Gastroesophageal sphincter (tissue), 3 donors: ENCODE measurements at regions not wholly inside any gene's neighbourhood (a gene's known extent, or its start where the extent isn't known, plus 50 kb on each side); places are given as distances from the start of the nearest gene placed in this dataset.

Source experiments
- CTCF ChIP-seq, 4 experiments: fragments of 200-600 bp in 2 of 4; fragments of 450-650 bp in 2 of 4; sonication (generic) in 1 of 4; IDR thresholded peaks; one replicate each; pipeline ENCODE4 v1.5.1; 2017 to 2019; ENCODE audit warnings: antibody characterized with exemption in 4 of 4, mild to moderate bottlenecking in 2 of 4, moderate library complexity in 2 of 4
- POLR2AphosphoS5 ChIP-seq: sonication (generic); formaldehyde crosslinking; IDR thresholded peaks from one replicate; pipeline ENCODE4 v1.6.1; 2017; ENCODE audit warnings: antibody characterized with exemption

GRCh38 chr2:6429210-6429986 is 436.3 kb downstream of the CMPK2 start:
- no peak for TF ChIP-seq CTCF (IDR thresholded peaks at IDR 0.05)
- TF ChIP-seq POLR2AphosphoS5, result no peak
